ENCODE measurements at regions not wholly inside any gene's neighbourhood (a gene's known extent, or its start where the extent isn't known, plus 50 kb on each side); places are given as distances from the start of the nearest gene placed in this dataset.

GRCh38 chr11:70782401-70782913 lies 384.1 kb downstream of the CTTN start:
- TF ChIP-seq EZH2 (IDR thresholded peaks at IDR 0.05; ENCODE audit: insufficient read depth, poor library complexity, severe bottlenecking) (no peak), EZH2phosphoT487 (IDR thresholded peaks at IDR 0.05; ENCODE audit: insufficient read depth, low read depth) (no peak)

Data from GM23248 (cell line).